ENCODE measurements at regions not wholly inside any gene's neighbourhood (a gene's known extent, or its start where the extent isn't known, plus 50 kb on each side); places are given as distances from the start of the nearest gene placed in this dataset.

- TF ChIP-seq CTCF (IDR thresholded peaks at IDR 0.05; ENCODE audit: insufficient read depth, low read length, poor library complexity, severe bottlenecking), result no peak
- no peak for TF ChIP-seq EZH2phosphoT487 (conservative IDR thresholded peaks at IDR 0.05; ENCODE audit: low read length)
Observed at GRCh38 chr2:53442093-53442492, 325.5 kb upstream of the CHAC2 start.

Data from SU-DHL-6 (cell line).